HCT116 (cell line): ENCODE measurements at regions not wholly inside any gene's neighbourhood (a gene's known extent, or its start where the extent isn't known, plus 50 kb on each side); places are given as distances from the start of the nearest gene placed in this dataset.

ENCODE experiments used
- ATF3 ChIP-seq: IDR thresholded peaks from 2 replicates; pipeline ENCODE4 v1.6.1; 2012
- CEBPB ChIP-seq: IDR thresholded peaks from 2 replicates; pipeline ENCODE4 v1.6.1; 2012; ENCODE audit warnings: low read depth
- EGR1 ChIP-seq: IDR thresholded peaks from 2 replicates; pipeline ENCODE4 v1.6.1; 2012; ENCODE audit warnings: low read depth
- EZH2 ChIP-seq: fragments of 200-600 bp; sonication (generic); IDR thresholded peaks from 2 replicates; pipeline ENCODE4 v1.6.1; 2017; ENCODE audit warnings: antibody characterized with exemption, mixed run types
- EZH2phosphoT487 ChIP-seq: fragments of 200-600 bp; IDR thresholded peaks from 2 replicates; pipeline ENCODE4 v1.6.1; 2018; ENCODE audit warnings: antibody characterized with exemption, borderline replicate concordance
- JUND ChIP-seq: IDR thresholded peaks from 2 replicates; pipeline ENCODE4 v1.6.1; 2012
- POLR2A ChIP-seq: IDR thresholded peaks from 2 replicates; pipeline ENCODE4 v1.7.0; 2011; ENCODE audit warnings: borderline replicate concordance; ENCODE audit not compliant: insufficient read depth, insufficient read length; ENCODE audit errors: extremely low read depth
- POLR2AphosphoS5 ChIP-seq: IDR thresholded peaks from 2 replicates; pipeline ENCODE4 v1.6.1; 2011; ENCODE audit warnings: mild to moderate bottlenecking, low read depth, low read length, moderate library complexity
- SIN3A ChIP-seq: IDR thresholded peaks from 2 replicates; pipeline ENCODE4 v1.6.1; 2012; ENCODE audit warnings: low read depth
- SP1 ChIP-seq: IDR thresholded peaks from 2 replicates; pipeline ENCODE4 v1.6.1; 2012; ENCODE audit warnings: low read depth
- SRF ChIP-seq: IDR thresholded peaks from 2 replicates; pipeline ENCODE4 v1.6.1; 2012; ENCODE audit warnings: low read depth
- YY1 ChIP-seq: IDR thresholded peaks from 2 replicates; pipeline ENCODE4 v1.6.1; 2011; ENCODE audit warnings: low read length, low read depth, moderate library complexity, mild to moderate bottlenecking; ENCODE audit not compliant: insufficient replicate concordance; ENCODE audit errors: extremely low read depth
- ZNF274 ChIP-seq: fragments of 200-500 bp; sonication (Bioruptor generic); IDR thresholded peaks from 2 replicates; pipeline ENCODE4 v1.6.1; 2014; ENCODE audit warnings: mild to moderate bottlenecking, low read depth, low read length, inconsistent platforms
- TF ChIP-seq, protein P1 (sequence below), 3 experiments: fragments of 200-600 bp in 1 of 3; sonication (generic) in 1 of 3; IDR thresholded peaks in 2 of 3; conservative IDR thresholded peaks in 1 of 3; 2 replicates each; pipeline ENCODE4 v1.5.1; 2012 to 2017; ENCODE audit warnings: low read depth in 2 of 3, low read length in 2 of 3, antibody characterized with exemption in 1 of 3, borderline replicate concordance in 1 of 3, control low read depth in 1 of 3, mild to moderate bottlenecking in 1 of 3, mixed read lengths in 1 of 3, mixed run types in 1 of 3, moderate library complexity in 1 of 3; ENCODE audit not compliant: insufficient read depth in 1 of 3

GRCh38 chr2:64330281-64331113 lies 123.5 kb upstream of the LGALSL start:
- TF ChIP-seq EZH2 = no peak
- TF ChIP-seq ATF3 = no peak
- no peak for TF ChIP-seq POLR2AphosphoS5
- no peak for TF ChIP-seq SIN3A
- TF ChIP-seq, protein P1, sequence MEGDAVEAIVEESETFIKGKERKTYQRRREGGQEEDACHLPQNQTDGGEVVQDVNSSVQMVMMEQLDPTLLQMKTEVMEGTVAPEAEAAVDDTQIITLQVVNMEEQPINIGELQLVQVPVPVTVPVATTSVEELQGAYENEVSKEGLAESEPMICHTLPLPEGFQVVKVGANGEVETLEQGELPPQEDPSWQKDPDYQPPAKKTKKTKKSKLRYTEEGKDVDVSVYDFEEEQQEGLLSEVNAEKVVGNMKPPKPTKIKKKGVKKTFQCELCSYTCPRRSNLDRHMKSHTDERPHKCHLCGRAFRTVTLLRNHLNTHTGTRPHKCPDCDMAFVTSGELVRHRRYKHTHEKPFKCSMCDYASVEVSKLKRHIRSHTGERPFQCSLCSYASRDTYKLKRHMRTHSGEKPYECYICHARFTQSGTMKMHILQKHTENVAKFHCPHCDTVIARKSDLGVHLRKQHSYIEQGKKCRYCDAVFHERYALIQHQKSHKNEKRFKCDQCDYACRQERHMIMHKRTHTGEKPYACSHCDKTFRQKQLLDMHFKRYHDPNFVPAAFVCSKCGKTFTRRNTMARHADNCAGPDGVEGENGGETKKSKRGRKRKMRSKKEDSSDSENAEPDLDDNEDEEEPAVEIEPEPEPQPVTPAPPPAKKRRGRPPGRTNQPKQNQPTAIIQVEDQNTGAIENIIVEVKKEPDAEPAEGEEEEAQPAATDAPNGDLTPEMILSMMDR (IDR thresholded peaks at IDR 0.05 in 2 of 3, conservative IDR thresholded peaks at IDR 0.05 in 1 of 3; ENCODE audit: borderline replicate concordance in 1 of 3, insufficient read depth in 1 of 3, low read depth in 2 of 3, low read length in 2 of 3) = peak; percentile 86 to 95 (median 94)
- no peak for TF ChIP-seq POLR2A
- TF ChIP-seq EZH2phosphoT487 = no peak
- TF ChIP-seq CEBPB = no peak
- TF ChIP-seq SP1 = no peak
- no peak for TF ChIP-seq SRF
- TF ChIP-seq EGR1 = no peak
- no peak for TF ChIP-seq ZNF274
- TF ChIP-seq YY1 = no peak
- TF ChIP-seq JUND = no peak
